WTC11 (cell line): ENCODE measurements at regions not wholly inside any gene's neighbourhood (a gene's known extent, or its start where the extent isn't known, plus 50 kb on each side); places are given as distances from the start of the nearest gene placed in this dataset.
"Not testable (repeated sequence)": the region's sequence is repeated elsewhere in the genome, so short reads cannot be mapped to it uniquely, and the experiment has no call there.

Experiments used
- ATAC-seq: fragments of 200-7000 bp; cut with Tn5 transposase; 2 replicates; pipeline ENCODE4 v1.10.0; 2021; ENCODE audit warnings: mild to moderate bottlenecking, moderate library complexity
- CTCF ChIA-PET: fragments of 300-600 bp; sonication (Branson Sonifier 250); formaldehyde crosslinking; loops from one replicate; lab custom pipeline; 2021; ENCODE audit warnings: antibody characterized with exemption; lab: Charles Lee
- POLR2A ChIA-PET: fragments of 350-600 bp; sonication (Branson Sonifier 250); formaldehyde crosslinking; loops from one replicate; lab custom pipeline; 2021; ENCODE audit warnings: antibody characterized with exemption; lab: Charles Lee
- DNase-seq: peaks from one replicate; pipeline ENCODE4 v3.0.0; 2021; ENCODE audit warnings: low spot score
- H3K27ac Mint-ChIP-seq: 2 replicates; pipeline ENCODE4 v1.8.0; 2021; ENCODE audit warnings: mixed read lengths
- H3K27me3 Mint-ChIP-seq: 2 replicates; pipeline ENCODE4 v1.8.0; 2021; ENCODE audit warnings: low read depth, mild to moderate bottlenecking, moderate library complexity, mixed read lengths
- H3K36me3 Mint-ChIP-seq: 2 replicates; pipeline ENCODE4 v1.8.0; 2021; ENCODE audit warnings: mixed read lengths
- H3K4me1 Mint-ChIP-seq: 2 replicates; pipeline ENCODE4 v1.8.0; 2022; ENCODE audit warnings: mixed read lengths
- H3K4me3 Mint-ChIP-seq: 2 replicates; pipeline ENCODE4 v1.8.0; 2021; ENCODE audit warnings: mild to moderate bottlenecking, moderate library complexity, mixed read lengths
- H3K9me3 Mint-ChIP-seq: 2 replicates; pipeline ENCODE4 v1.8.0; 2021; ENCODE audit warnings: mixed read lengths
- MXD4 ChIP-seq: fragments of 250-450 bp; sonication (Bioruptor Pico); IDR thresholded peaks from 2 replicates; pipeline ENCODE4 v1.8.0; 2021; ENCODE audit warnings: mild to moderate bottlenecking, moderate library complexity, borderline replicate concordance
- TF ChIP-seq, protein P1 (sequence below): sonication (generic); formaldehyde crosslinking; IDR thresholded peaks from 2 replicates; pipeline ENCODE4 v1.8.0; 2022; ENCODE audit warnings: mild to moderate bottlenecking, missing genetic modification reagents

- TF ChIP-seq, protein P1, sequence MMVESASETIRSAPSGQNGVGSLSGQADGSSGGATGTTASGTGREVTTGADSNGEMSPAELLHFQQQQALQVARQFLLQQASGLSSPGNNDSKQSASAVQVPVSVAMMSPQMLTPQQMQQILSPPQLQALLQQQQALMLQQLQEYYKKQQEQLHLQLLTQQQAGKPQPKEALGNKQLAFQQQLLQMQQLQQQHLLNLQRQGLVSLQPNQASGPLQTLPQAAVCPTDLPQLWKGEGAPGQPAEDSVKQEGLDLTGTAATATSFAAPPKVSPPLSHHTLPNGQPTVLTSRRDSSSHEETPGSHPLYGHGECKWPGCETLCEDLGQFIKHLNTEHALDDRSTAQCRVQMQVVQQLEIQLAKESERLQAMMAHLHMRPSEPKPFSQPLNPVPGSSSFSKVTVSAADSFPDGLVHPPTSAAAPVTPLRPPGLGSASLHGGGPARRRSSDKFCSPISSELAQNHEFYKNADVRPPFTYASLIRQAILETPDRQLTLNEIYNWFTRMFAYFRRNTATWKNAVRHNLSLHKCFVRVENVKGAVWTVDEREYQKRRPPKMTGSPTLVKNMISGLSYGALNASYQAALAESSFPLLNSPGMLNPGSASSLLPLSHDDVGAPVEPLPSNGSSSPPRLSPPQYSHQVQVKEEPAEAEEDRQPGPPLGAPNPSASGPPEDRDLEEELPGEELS (CRISPR knock-in tag) = no peak
- no peak for TF ChIP-seq MXD4 (CRISPR knock-in tag)
Measured at GRCh38 chr14:105622329-105622955, 96.1 kb downstream of the TMEM121 start (continued).

GRCh38 chr14:105623178-105623577, 96.8 kb downstream of the TMEM121 start:
- CTCF ChIA-PET, DNase-seq, H3K4me1 Mint-ChIP-seq, H3K9me3 Mint-ChIP-seq, H3K4me3 Mint-ChIP-seq, H3K27ac Mint-ChIP-seq, H3K27me3 Mint-ChIP-seq, POLR2A ChIA-PET, ATAC-seq: not testable (repeated sequence)
- peaks cover 11% of the 10 kb centered on the region for H3K36me3 Mint-ChIP-seq

DNA sequence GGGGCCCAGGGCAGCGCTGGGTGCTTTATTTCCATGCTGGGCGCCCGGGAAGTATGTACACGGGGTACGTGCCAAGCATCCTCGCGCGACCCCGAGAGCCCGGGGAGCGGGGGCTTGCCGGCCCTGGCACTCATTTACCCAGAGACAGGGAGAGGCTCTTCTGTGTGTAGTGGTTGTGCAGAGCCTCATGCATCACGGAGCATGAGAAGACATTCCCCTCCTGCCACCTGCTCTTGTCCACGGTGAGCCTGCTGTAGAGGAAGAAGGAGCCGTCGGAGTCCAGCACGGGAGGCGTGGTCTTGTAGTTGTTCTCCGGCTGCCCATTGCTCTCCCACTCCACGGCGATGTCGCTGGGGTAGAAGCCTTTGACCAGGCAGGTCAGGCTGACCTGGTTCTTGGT, 98.0 kb downstream of the TMEM121 start:
- H3K9me3 Mint-ChIP-seq, DNase-seq, H3K27me3 Mint-ChIP-seq, H3K4me3 Mint-ChIP-seq, CTCF ChIA-PET, POLR2A ChIA-PET, ATAC-seq, H3K27ac Mint-ChIP-seq, H3K4me1 Mint-ChIP-seq: not testable (repeated sequence)
- peaks cover 10% of the 10 kb centered on the region for H3K36me3 Mint-ChIP-seq

- H3K9me3 Mint-ChIP-seq, ATAC-seq, DNase-seq, H3K27ac Mint-ChIP-seq, H3K4me1 Mint-ChIP-seq, CTCF ChIA-PET, H3K36me3 Mint-ChIP-seq, H3K4me3 Mint-ChIP-seq, POLR2A ChIA-PET, H3K27me3 Mint-ChIP-seq: not testable (repeated sequence)
Measured at GRCh38 chr14:105624749-105625434, 98.5 kb downstream of the TMEM121 start.

- H3K36me3 Mint-ChIP-seq, POLR2A ChIA-PET, H3K27me3 Mint-ChIP-seq, H3K9me3 Mint-ChIP-seq, CTCF ChIA-PET, H3K4me3 Mint-ChIP-seq, H3K4me1 Mint-ChIP-seq, H3K27ac Mint-ChIP-seq, DNase-seq, ATAC-seq: not testable (repeated sequence)
Measured at GRCh38 chr14:105625448-105625847, 99.1 kb downstream of the TMEM121 start.

- H3K4me1 Mint-ChIP-seq, H3K9me3 Mint-ChIP-seq, H3K4me3 Mint-ChIP-seq, POLR2A ChIA-PET, DNase-seq, H3K27me3 Mint-ChIP-seq, ATAC-seq, H3K27ac Mint-ChIP-seq, CTCF ChIA-PET: not testable (repeated sequence)
- H3K36me3 Mint-ChIP-seq = peaks cover 10% of the 10 kb centered on the region
Measured at GRCh38 chr14:105626111-105626510, 99.7 kb downstream of the TMEM121 start.

- H3K27ac Mint-ChIP-seq = not testable (repeated sequence)
Measured at GRCh38 chr14:105626651-105627050, 100.3 kb downstream of the TMEM121 start.

GRCh38 chr14:105627287-105627686, 100.9 kb downstream of the TMEM121 start:
- H3K27ac Mint-ChIP-seq, ATAC-seq: not testable (repeated sequence)
- peaks cover 16% of the 10 kb centered on the region for H3K36me3 Mint-ChIP-seq

More at GRCh38 chr14:105626651-105627050, 100.3 kb downstream of the TMEM121 start:
- H3K36me3 Mint-ChIP-seq = peaks cover 12% of the 10 kb centered on the region
- CTCF ChIA-PET, H3K9me3 Mint-ChIP-seq, H3K4me1 Mint-ChIP-seq, DNase-seq, H3K4me3 Mint-ChIP-seq, POLR2A ChIA-PET, H3K27me3 Mint-ChIP-seq, ATAC-seq: not testable (repeated sequence)

More at GRCh38 chr14:105627287-105627686, 100.9 kb downstream of the TMEM121 start:
- DNase-seq, H3K27me3 Mint-ChIP-seq, CTCF ChIA-PET, H3K9me3 Mint-ChIP-seq, H3K4me3 Mint-ChIP-seq, POLR2A ChIA-PET, H3K4me1 Mint-ChIP-seq: not testable (repeated sequence)
